HEK293 (cell line): ENCODE measurements at regions not wholly inside any gene's neighbourhood (a gene's known extent, or its start where the extent isn't known, plus 50 kb on each side); places are given as distances from the start of the nearest gene placed in this dataset.

ENCODE experiments used
- CTCF ChIA-PET: fragments of 350-600 bp; formaldehyde crosslinking; extraction: SDS; loops from one replicate; lab custom pipeline; 2021; ENCODE audit warnings: antibody characterized with exemption; lab: Yijun Ruan, JAX
- POLR2A ChIA-PET: fragments of 300-600 bp; formaldehyde crosslinking; extraction: SDS; loops from one replicate; lab custom pipeline; 2020; ENCODE audit warnings: antibody characterized with exemption, inconsistent platforms; lab: Yijun Ruan, JAX
- H3K27ac ChIP-seq: fragments of 200-500 bp; sonication (Bioruptor generic); 2 replicates; pipeline ENCODE4 v1.5.1; 2014; ENCODE audit warnings: low read depth, low read length, control low read depth, inconsistent platforms; ENCODE audit errors: extremely low read depth
- H3K36me3 ChIP-seq, 2 experiments: fragments of 200-500 bp in 1 of 2; sonication (Bioruptor generic) in 1 of 2; 1 replicate in 1 of 2; 2 replicates in 1 of 2; pipeline ENCODE4 v1.5.1; 2014 to 2017; ENCODE audit warnings: inconsistent platforms in 2 of 2, low read length in 2 of 2; ENCODE audit not compliant: control insufficient read depth in 2 of 2, insufficient read depth in 1 of 2
- H3K4me1 ChIP-seq: fragments of 200-500 bp; sonication (Bioruptor generic); 2 replicates; pipeline ENCODE4 v1.5.1; 2014; ENCODE audit warnings: mild to moderate bottlenecking, low read length, inconsistent platforms; ENCODE audit not compliant: control insufficient read depth, insufficient read depth
- H3K4me3 ChIP-seq: 2 replicates; pipeline ENCODE4 v1.5.1; 2011; ENCODE audit warnings: low read depth, mild to moderate bottlenecking, control low read depth, low read length, moderate library complexity
- H3K9me3 ChIP-seq: fragments of 200-500 bp; sonication (Bioruptor generic); 2 replicates; pipeline ENCODE4 v1.5.1; 2014; ENCODE audit warnings: low read depth, low read length, inconsistent platforms; ENCODE audit not compliant: control insufficient read depth, insufficient read depth
- AEBP2 ChIP-seq: fragments of 450-650 bp; formaldehyde crosslinking; IDR thresholded peaks from 2 replicates; pipeline ENCODE4 v1.5.1; 2016; ENCODE audit warnings: missing biosample characterization, missing genetic modification characterization, borderline replicate concordance
- GLI2 ChIP-seq: fragments of 450-650 bp; formaldehyde crosslinking; IDR thresholded peaks from 2 replicates; pipeline ENCODE4; 2017; ENCODE audit warnings: missing biosample characterization, missing genetic modification characterization, low read depth, borderline replicate concordance
- HOXD13 ChIP-seq: sonication (generic); formaldehyde crosslinking; IDR thresholded peaks from 2 replicates; pipeline ENCODE4 v1.8.0; 2022; ENCODE audit warnings: missing genetic modification reagents, borderline replicate concordance
- KLF7 ChIP-seq: fragments of 450-650 bp; formaldehyde crosslinking; IDR thresholded peaks from 2 replicates; pipeline ENCODE4 v1.5.1; 2016; ENCODE audit warnings: missing biosample characterization, missing genetic modification characterization, borderline replicate concordance
- KLF8 ChIP-seq: fragments of 450-650 bp; formaldehyde crosslinking; IDR thresholded peaks from 2 replicates; pipeline ENCODE4 v1.5.1; 2016; ENCODE audit warnings: missing biosample characterization, missing genetic modification characterization
- REPIN1 ChIP-seq: fragments of 450-650 bp; formaldehyde crosslinking; IDR thresholded peaks from 2 replicates; pipeline ENCODE4 v1.5.1; 2017; ENCODE audit warnings: missing biosample characterization, missing genetic modification characterization, low read depth
- SP2 ChIP-seq: fragments of 450-650 bp; formaldehyde crosslinking; IDR thresholded peaks from 2 replicates; pipeline ENCODE4 v1.5.1; 2016; ENCODE audit warnings: missing biosample characterization, missing genetic modification characterization
- ZBTB44 ChIP-seq: fragments of 450-650 bp; IDR thresholded peaks from 2 replicates; pipeline ENCODE4 v1.5.1; 2018; ENCODE audit warnings: missing biosample characterization, mild to moderate bottlenecking, missing genetic modification characterization
- ZNF174 ChIP-seq: fragments of 450-650 bp; formaldehyde crosslinking; IDR thresholded peaks from 2 replicates; pipeline ENCODE4 v1.5.0; 2017; ENCODE audit warnings: missing biosample characterization, mild to moderate bottlenecking, missing genetic modification characterization
- ZNF175 ChIP-seq: fragments of 450-650 bp; formaldehyde crosslinking; IDR thresholded peaks from 2 replicates; pipeline ENCODE4 v1.5.1; 2016; ENCODE audit warnings: missing biosample characterization, missing genetic modification characterization
- ZNF23 ChIP-seq: fragments of 450-650 bp; formaldehyde crosslinking; IDR thresholded peaks from 2 replicates; pipeline ENCODE4 v1.5.1; 2016; ENCODE audit warnings: missing biosample characterization, missing genetic modification characterization, borderline replicate concordance
- ZNF366 ChIP-seq: fragments of 450-650 bp; formaldehyde crosslinking; conservative IDR thresholded peaks from 2 replicates; pipeline ENCODE4 v1.5.1; 2016; ENCODE audit warnings: missing biosample characterization, missing genetic modification characterization
- ZNF37A ChIP-seq: fragments of 450-650 bp; IDR thresholded peaks from 2 replicates; pipeline ENCODE4 v1.5.1; 2018; ENCODE audit warnings: missing biosample characterization, missing genetic modification characterization
- ZNF530 ChIP-seq: fragments of 450-650 bp; formaldehyde crosslinking; IDR thresholded peaks from 2 replicates; pipeline ENCODE4 v1.5.1; 2016; ENCODE audit warnings: low read depth, missing biosample characterization, missing genetic modification characterization
- ZNF549 ChIP-seq: fragments of 450-650 bp; IDR thresholded peaks from 2 replicates; pipeline ENCODE4 v1.5.1; 2018; ENCODE audit warnings: missing biosample characterization, missing genetic modification characterization, mild to moderate bottlenecking, inconsistent platforms, moderate library complexity
- ZNF555 ChIP-seq: fragments of 450-650 bp; formaldehyde crosslinking; conservative IDR thresholded peaks from 2 replicates; pipeline ENCODE4 v1.5.1; 2017; ENCODE audit warnings: missing biosample characterization, mild to moderate bottlenecking, missing genetic modification characterization, inconsistent platforms
- ZNF629 ChIP-seq: fragments of 450-650 bp; formaldehyde crosslinking; IDR thresholded peaks from 2 replicates; pipeline ENCODE4 v1.5.1; 2017; ENCODE audit warnings: missing biosample characterization, missing genetic modification characterization
- ZSCAN23 ChIP-seq: fragments of 450-650 bp; formaldehyde crosslinking; IDR thresholded peaks from 2 replicates; pipeline ENCODE4 v1.5.1; 2016; ENCODE audit warnings: missing biosample characterization, missing genetic modification characterization

DNA sequence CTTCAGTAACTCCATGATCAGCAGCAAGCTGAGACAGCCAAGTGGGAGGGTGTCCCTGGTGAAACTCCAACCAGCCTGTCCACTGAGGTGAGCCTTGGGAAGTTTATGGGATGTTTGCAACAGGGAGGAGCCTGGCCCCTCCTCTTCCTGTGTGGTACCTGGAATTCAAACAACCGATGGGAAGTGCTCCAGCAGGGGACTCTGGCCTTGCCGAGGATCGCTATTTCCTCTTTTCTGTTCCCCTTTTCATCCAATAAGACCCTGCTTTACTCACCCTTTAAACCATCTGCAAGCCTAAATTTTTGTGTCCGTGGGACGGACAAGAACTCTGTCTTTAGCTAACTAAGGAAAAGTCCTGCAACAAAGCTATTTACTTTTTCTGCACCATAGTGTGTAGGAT is 491.1 kb upstream of the ZMIZ1 start:
- Histone ChIP-seq H3K4me1 (no peaks in the 10 kb centered on the region), H3K4me3 (no peak overlapping the region), H3K9me3 (no peaks in the 10 kb centered on the region), H3K27ac (no peak overlapping the region), H3K36me3 (no peaks in the 10 kb centered on the region)
- POLR2A ChIA-PET = no interaction called here
- CTCF ChIA-PET = interaction anchor here (0.5 kb wide), 1 partner anchor 10 kb away, joined by 3 read pairs; no protein-coding TSS in a partner anchor
- TF ChIP-seq ZSCAN23 (tag by site-specific recombination) = no peak
- no peak for TF ChIP-seq KLF7 (tag by site-specific recombination)
- no peak for TF ChIP-seq ZBTB44 (tag by site-specific recombination)
- no peak for TF ChIP-seq REPIN1 (tag by site-specific recombination)
- no peak for TF ChIP-seq ZNF175 (tag by site-specific recombination)
- TF ChIP-seq HOXD13 (CRISPR knock-in tag) = no peak
- TF ChIP-seq ZNF37A (tag by site-specific recombination) = no peak
- TF ChIP-seq ZNF23 (tag by site-specific recombination) = no peak
- no peak for TF ChIP-seq KLF8 (tag by site-specific recombination)
- no peak for TF ChIP-seq ZNF549 (tag by site-specific recombination)

- CTCF ChIA-PET = no interaction called here
- no peak for TF ChIP-seq SP2
- TF ChIP-seq GLI2 = no peak
- TF ChIP-seq, all 188 proteins: peak for 0
- no peaks in the 10 kb centered on the region for H3K9me3 ChIP-seq
- no peaks in the 10 kb centered on the region for H3K36me3 ChIP-seq
- H3K4me1 ChIP-seq = no peaks in the 10 kb centered on the region
- no peak overlapping the region for H3K4me3 ChIP-seq
- no peak overlapping the region for H3K27ac ChIP-seq
- POLR2A ChIA-PET = no interaction called here
Measured at GRCh38 chr10:78578929-78579328, 489.8 kb upstream of the ZMIZ1 start.

DNA sequence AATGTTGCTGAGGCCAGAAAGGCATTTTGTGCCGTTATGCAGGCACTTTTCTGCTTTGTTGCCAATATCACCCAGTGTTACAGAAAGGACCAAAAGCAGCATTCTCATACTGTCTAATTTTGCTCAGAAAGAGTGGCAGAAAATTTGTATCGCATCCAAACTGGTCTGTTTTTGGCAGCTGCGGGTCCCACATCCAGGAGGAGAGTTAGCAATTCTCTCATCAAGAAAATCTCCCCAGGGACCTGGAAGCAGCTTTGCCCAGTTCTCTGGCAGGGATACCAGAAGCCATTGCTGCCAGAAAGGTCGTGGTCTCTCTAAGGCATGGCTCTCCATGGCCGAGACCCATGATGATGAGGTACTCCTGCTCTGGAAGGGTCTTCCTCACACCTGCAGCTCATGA is 489.2 kb upstream of the ZMIZ1 start:
- POLR2A ChIA-PET = interaction anchor here (0.6 kb wide), 1 partner anchor 34 kb away, joined by 4 read pairs; no protein-coding TSS in a partner anchor
- Histone ChIP-seq H3K9me3 (no peaks in the 10 kb centered on the region), H3K4me1 (no peaks in the 10 kb centered on the region), H3K36me3 (no peaks in the 10 kb centered on the region), H3K27ac (no peak overlapping the region), H3K4me3 (no peak overlapping the region)
- no peak for TF ChIP-seq ZNF366 (tag by site-specific recombination)
- no peak for TF ChIP-seq ZNF174 (tag by site-specific recombination)
- TF ChIP-seq ZNF629 (tag by site-specific recombination) = no peak
- TF ChIP-seq AEBP2 (tag by site-specific recombination) = no peak
- no peak for TF ChIP-seq ZNF530 (tag by site-specific recombination)
- TF ChIP-seq ZNF555 (tag by site-specific recombination) = no peak
- CTCF ChIA-PET = no interaction called here
